ENCODE measurements at regions not wholly inside any gene's neighbourhood (a gene's known extent, or its start where the extent isn't known, plus 50 kb on each side); places are given as distances from the start of the nearest gene placed in this dataset.
"Not testable (repeated sequence)": the region's sequence is repeated elsewhere in the genome, so short reads cannot be mapped to it uniquely, and the experiment has no call there.

DNA sequence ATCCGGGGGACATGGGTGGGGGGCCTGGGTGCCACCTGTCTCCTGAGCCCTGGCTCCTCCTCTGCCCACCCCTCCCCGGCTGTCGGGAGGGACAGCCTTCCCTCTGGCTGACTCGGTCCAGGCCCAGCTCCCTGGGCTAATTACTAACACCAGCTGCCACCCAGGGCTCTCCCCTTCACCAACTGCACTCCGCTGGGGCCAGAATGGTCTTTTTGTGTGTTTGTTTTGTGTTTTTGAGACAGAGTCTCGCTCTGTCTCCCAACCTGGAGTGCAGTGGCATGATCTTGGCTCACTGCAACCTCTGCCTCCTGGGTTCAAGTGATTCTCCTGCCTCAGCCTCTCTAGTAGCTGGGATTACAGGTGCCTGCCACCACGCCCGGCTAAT is 126.9 kb upstream of the SMURF2 start:
- H3K36me3 Mint-ChIP-seq, H3K27me3 Mint-ChIP-seq, H3K4me1 Mint-ChIP-seq, H3K9me3 Mint-ChIP-seq, H3K4me3 Mint-ChIP-seq: not testable (repeated sequence)
- H3K27ac Mint-ChIP-seq = peak overlapping the region in 1 of 3 donors; percentile 31

- H3K4me3 Mint-ChIP-seq = no peak overlapping the region
- no peaks in the 10 kb centered on the region for H3K9me3 Mint-ChIP-seq
- no peaks in the 10 kb centered on the region for H3K27me3 Mint-ChIP-seq
- H3K36me3 Mint-ChIP-seq = peaks cover 9% of the 10 kb centered on the region
- peak overlapping the region in 1 of 3 donors; percentile 31 for H3K27ac Mint-ChIP-seq
- peaks cover 0 to 3% (median 2%) of the 10 kb centered on the region in 3 donors for H3K4me1 Mint-ChIP-seq
These were observed 126.4 kb upstream of the SMURF2 start for GRCh38 chr17:64788286-64789060.

DNA sequence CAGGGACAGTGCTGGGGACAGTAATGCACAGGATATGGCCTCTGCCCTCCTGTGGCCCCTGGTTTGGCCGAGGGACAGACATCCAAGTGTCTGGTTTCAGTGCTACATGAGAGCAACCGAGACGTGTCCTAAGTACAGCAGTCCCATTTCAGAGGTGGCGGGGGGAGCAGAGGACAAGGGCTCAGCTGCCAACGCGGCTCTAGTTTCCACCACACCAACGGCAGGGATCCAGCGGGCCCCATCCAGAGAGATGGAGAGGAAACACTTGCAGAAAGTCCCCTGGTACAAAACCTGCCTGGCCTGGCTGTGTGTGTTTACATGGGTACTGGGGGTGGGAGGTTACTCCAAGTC is 125.8 kb upstream of the SMURF2 start:
- Mint-ChIP-seq H3K36me3 (peaks cover 9% of the 10 kb centered on the region), H3K9me3 (no peaks in the 10 kb centered on the region), H3K4me1 (peaks cover 0 to 3% (median 2%) of the 10 kb centered on the region in 3 donors), H3K4me3 (no peak overlapping the region), H3K27ac (no peak overlapping the region), H3K27me3 (no peaks in the 10 kb centered on the region)

DNA sequence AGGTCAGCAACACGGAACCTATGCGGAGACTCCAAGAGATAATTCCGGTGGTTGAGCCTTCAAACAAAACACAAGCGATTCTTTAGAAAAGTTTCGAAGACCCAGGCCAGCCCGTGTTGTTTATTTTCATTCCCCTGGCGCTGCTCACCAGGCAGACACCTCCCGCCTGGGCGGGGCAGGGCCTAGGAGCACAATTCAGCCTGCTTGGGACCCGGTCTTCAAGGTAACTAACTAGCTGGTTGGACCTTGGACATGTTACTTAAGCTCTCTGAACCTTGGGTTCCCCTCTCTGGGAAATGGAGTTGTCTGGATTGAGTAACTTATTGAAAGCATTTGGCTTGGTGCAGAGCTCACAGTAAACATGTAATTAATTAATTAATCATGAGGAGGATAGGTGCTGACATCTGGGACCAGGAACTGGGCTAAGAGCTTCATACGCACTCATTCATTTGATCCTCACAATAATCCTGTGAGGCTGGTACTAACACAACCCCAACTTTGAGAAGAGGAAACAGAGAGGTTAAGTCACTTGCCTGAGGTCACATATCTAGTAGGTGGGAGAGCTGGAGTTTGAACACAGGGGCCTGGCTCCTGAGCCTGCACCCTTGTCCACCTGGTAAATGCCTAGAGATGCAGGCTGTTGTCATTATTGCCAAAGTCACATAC is 125.3 kb upstream of the SMURF2 start:
- no peaks in the 10 kb centered on the region for H3K9me3 Mint-ChIP-seq
- H3K27ac Mint-ChIP-seq = no peak overlapping the region
- H3K36me3 Mint-ChIP-seq = peaks cover 10% of the 10 kb centered on the region
- no peak overlapping the region for H3K4me3 Mint-ChIP-seq
- H3K4me1 Mint-ChIP-seq = peaks cover 0 to 3% (median 2%) of the 10 kb centered on the region in 3 donors
- no peaks in the 10 kb centered on the region for H3K27me3 Mint-ChIP-seq

DNA sequence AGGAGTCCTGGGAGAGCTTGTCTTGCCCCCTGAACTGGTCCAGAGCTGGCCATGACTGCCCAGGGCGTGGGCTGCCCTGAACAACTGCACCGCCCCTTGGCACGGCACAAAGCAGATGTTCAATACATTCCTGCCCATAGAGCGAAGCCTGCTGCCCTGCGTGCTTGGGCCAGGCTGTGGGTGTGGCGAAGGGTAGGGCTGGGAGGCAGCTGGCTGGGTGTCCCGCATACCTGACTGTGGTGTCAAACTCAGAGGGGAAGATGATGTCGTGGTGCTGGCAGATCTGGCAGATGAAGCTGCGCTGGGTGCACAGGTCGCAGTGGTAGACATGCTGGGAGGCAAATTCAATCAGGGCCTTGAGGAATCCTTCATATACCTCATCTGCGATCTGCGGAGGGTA is 124.2 kb upstream of the SMURF2 start:
- Mint-ChIP-seq H3K27ac (no peak overlapping the region), H3K4me1 (no peaks in the 10 kb centered on the region), H3K27me3 (no peaks in the 10 kb centered on the region), H3K36me3 (peaks cover 7% of the 10 kb centered on the region), H3K4me3 (no peak overlapping the region), H3K9me3 (no peaks in the 10 kb centered on the region)

GRCh38 chr17:64785011-64785421 is 122.9 kb upstream of the SMURF2 start:
- H3K9me3 Mint-ChIP-seq = no peaks in the 10 kb centered on the region
- H3K4me1 Mint-ChIP-seq = no peaks in the 10 kb centered on the region
- no peak overlapping the region for H3K27ac Mint-ChIP-seq
- H3K27me3 Mint-ChIP-seq = peaks cover under 1% of the 10 kb centered on the region
- no peak overlapping the region for H3K4me3 Mint-ChIP-seq
- peaks cover 7% of the 10 kb centered on the region for H3K36me3 Mint-ChIP-seq

DNA sequence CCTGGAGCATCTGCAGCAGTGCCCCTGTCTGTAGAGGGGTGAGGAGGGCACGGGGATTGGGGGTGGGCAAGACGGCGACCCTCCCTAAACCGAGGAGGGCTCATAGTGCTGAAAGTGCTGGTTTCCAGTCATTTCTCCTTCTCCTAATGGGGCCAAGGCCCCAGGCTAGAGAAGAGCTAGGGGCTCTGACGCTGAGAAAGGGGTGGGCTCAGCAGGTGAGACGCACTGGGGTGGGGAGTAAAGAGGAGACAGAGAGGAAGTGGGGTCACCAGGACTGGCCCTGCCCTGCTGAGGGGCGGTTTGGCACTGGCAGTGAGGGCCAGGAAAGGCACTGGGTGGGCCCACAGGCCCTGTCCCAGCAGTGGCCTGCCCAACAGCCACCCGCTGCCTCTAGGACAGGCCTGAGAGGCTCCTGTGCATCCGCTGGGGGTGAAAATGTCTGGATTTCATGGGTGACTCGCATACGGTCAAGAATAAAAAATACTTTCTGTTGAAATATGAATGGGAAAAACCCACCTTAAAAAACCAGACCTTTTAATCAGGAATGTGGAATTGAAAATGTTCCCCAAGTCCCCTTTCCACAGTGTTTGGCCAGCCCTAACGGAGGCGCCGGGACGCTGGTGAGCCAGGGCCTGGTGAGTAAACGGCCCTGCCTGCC is 122.4 kb upstream of the SMURF2 start:
- Mint-ChIP-seq H3K9me3 (no peaks in the 10 kb centered on the region), H3K27me3 (peaks cover 4% of the 10 kb centered on the region)

GRCh38 chr17:64783556-64784352 is 121.6 kb upstream of the SMURF2 start:
- Mint-ChIP-seq H3K4me3 (no peak overlapping the region), H3K27ac (peak overlapping the region in 1 of 3 donors; percentile 2), H3K9me3 (no peaks in the 10 kb centered on the region), H3K36me3 (peaks cover 7% of the 10 kb centered on the region), H3K4me1 (peaks cover 0 to 2% (median 2%) of the 10 kb centered on the region in 3 donors), H3K27me3 (peaks cover 6% of the 10 kb centered on the region)

More for the DNA sequence above, 122.4 kb upstream of the SMURF2 start:
- Mint-ChIP-seq H3K4me1 (peaks cover 0 to 2% (median 0%) of the 10 kb centered on the region in 3 donors), H3K27ac (no peak overlapping the region), H3K4me3 (no peak overlapping the region), H3K36me3 (peaks cover 7% of the 10 kb centered on the region)

GRCh38 chr17:64783031-64783461 is 120.9 kb upstream of the SMURF2 start:
- Mint-ChIP-seq H3K4me3 (no peak overlapping the region), H3K4me1 (peaks cover under 1 to 2% (median 2%) of the 10 kb centered on the region in 3 donors), H3K9me3 (no peaks in the 10 kb centered on the region), H3K27ac (peak overlapping the region in 2 of 3 donors; percentile 2 to 3), H3K36me3 (peaks cover 7% of the 10 kb centered on the region), H3K27me3 (peaks cover 6% of the 10 kb centered on the region)

DNA sequence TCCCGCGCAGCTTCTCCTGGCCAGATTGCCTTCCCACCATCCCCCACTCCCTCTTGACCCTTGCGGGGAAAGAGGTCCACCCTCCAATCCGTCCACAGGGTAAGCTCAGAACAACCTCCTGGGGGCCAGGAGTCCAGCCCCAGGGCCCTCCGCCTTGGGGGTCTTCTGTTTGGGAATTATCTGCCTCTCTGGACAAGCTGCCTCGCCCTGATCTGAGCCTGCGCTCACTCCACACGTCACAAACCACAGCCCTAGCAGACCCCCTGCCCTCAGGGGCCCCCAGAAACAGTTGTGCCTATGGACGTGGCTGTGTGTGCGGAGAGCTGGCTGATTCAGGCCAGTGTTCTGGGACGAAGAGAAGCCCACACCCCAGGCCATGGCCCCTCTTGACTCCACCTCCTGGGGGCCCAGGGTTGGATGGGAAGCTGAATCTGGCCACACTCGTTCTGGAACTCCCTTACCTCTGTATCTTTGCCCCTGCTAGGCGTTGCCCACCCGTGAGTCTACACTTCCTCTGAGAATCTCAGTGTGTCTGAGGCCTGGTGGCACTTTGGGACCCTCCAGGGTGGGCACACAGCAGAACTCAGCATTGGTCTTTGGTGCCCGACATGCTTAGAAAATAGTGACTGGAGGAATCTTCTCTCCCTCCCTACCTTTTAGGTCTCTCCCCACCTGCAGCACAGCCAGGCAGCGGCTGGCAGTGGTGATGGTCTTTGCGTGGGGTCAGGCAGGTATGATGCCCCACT is 119.9 kb upstream of the SMURF2 start:
- Mint-ChIP-seq H3K4me1 (peaks cover 10 to 12% (median 11%) of the 10 kb centered on the region in 3 donors), H3K27ac (peak overlapping the region in 2 of 3 donors; percentile 3 to 73), H3K27me3 (peaks cover 11% of the 10 kb centered on the region), H3K4me3 (peak overlapping the region; percentile 22 to 84 (median 56)), H3K9me3 (no peaks in the 10 kb centered on the region), H3K36me3 (peaks cover 7% of the 10 kb centered on the region)

GRCh38 chr17:64781014-64781756 is 119.1 kb upstream of the SMURF2 start:
- H3K27me3 Mint-ChIP-seq = peaks cover 11% of the 10 kb centered on the region
- H3K9me3 Mint-ChIP-seq = no peaks in the 10 kb centered on the region
- H3K27ac Mint-ChIP-seq = peak overlapping the region in 1 of 3 donors; percentile 73
- H3K4me1 Mint-ChIP-seq = peaks cover 10 to 16% (median 15%) of the 10 kb centered on the region in 3 donors
- peaks cover 7% of the 10 kb centered on the region for H3K36me3 Mint-ChIP-seq
- peak overlapping the region; percentile 72 to 88 (median 80) for H3K4me3 Mint-ChIP-seq

DNA sequence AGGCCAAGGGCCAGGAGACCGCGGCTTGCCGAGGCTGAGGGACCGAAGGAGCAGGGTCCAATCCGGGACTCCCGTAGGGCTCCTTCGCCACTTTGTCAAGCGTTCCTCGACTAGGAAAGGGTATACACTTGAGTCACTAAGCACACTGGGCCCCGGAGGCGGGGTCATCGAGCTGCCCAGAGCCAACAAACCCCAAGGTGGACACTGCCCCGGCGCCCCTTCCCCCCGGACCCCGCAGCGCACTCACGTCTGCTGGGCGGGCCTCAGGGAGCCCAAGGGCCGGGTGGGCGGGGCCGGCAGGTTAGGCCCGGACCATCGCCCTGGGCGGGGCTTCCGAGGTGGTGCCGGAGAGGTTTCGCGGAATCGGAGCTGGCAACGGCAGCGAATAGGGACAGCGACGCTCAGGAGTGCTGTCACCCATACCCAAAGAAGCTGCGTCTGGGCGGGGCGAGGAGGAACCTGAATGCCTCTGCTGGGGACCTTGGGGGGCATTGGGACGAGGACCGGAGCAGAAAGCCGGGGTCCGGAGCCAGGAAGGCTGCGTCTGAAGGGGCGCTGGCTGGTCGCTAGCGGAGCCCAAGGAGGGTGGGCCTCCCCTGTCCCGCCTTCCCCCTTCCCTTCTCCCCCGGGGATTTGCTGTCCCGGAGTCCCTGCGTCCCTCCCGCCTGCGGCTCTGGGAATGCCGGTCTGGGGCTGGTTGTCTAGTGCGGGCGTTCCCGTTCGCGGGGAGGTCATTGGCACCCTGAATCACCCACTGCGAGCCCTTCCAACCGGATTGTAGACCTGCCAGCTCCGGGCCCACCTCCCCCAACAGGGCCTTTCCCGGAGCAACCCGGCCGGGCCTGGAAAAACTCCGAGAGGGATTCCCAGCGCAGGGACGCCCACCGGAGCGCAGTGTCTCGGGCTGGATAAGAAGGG is 118.2 kb upstream of the SMURF2 start:
- H3K4me3 Mint-ChIP-seq = peak overlapping the region; percentile 72 to 88 (median 80)
- no peaks in the 10 kb centered on the region for H3K9me3 Mint-ChIP-seq
- H3K27ac Mint-ChIP-seq = peak overlapping the region in 2 of 3 donors; percentile 23 to 73
- H3K27me3 Mint-ChIP-seq = peaks cover 11% of the 10 kb centered on the region
- peaks cover 10 to 16% (median 15%) of the 10 kb centered on the region in 3 donors for H3K4me1 Mint-ChIP-seq
- H3K36me3 Mint-ChIP-seq = peaks cover 3% of the 10 kb centered on the region

All from IgD-negative memory B cell (primary cell).